ENCODE measurements at regions not wholly inside any gene's neighbourhood (a gene's known extent, or its start where the extent isn't known, plus 50 kb on each side); places are given as distances from the start of the nearest gene placed in this dataset.

GRCh38 chr21:15209224-15209623, 144.4 kb upstream of the NRIP1 start (continued):
- TF ChIP-seq ZNF462 (CRISPR knock-in tag; IDR thresholded peaks at IDR 0.05) (no peak), NANOG (IDR thresholded peaks at IDR 0.05; ENCODE audit: borderline replicate concordance) (no peak), CREB1 (CRISPR knock-in tag; IDR thresholded peaks at IDR 0.05; ENCODE audit: low read depth) (no peak), JUNB (IDR thresholded peaks at IDR 0.05; ENCODE audit: unreplicated experiment) (no peak), EZH2phosphoT487 (IDR thresholded peaks at IDR 0.05; ENCODE audit: unreplicated experiment) (no peak), ZNF331 (CRISPR knock-in tag; IDR thresholded peaks at IDR 0.05; ENCODE audit: low read depth) (no peak), ZNF114 (CRISPR knock-in tag; IDR thresholded peaks at IDR 0.05) (no peak)

- no peak overlapping the region for H3K4me3 Mint-ChIP-seq
- Histone ChIP-seq H2AFZ (peak overlapping the region; percentile 20; the same call in 1 of the 2 replicates), H3K4me3 (no peak overlapping the region), H3F3A (replicated peaks; ENCODE audit: low read depth) (no peaks in the 10 kb centered on the region), H3K4me2 (no peak overlapping the region), H3K4me1 (ENCODE audit: insufficient read depth) (no peaks in the 10 kb centered on the region), H3K27me3 (ENCODE audit: insufficient read depth) (no peaks in the 10 kb centered on the region), H3K9me2 (ENCODE audit: insufficient read depth) (no peaks in the 10 kb centered on the region), H3K79me2 (replicated peaks; ENCODE audit: insufficient read depth) (no peaks in the 10 kb centered on the region), H4K20me1 (replicated peaks; ENCODE audit: insufficient read depth) (no peaks in the 10 kb centered on the region), H3K27ac (ENCODE audit: low read depth) (no peak overlapping the region), H3K36me3 (ENCODE audit: insufficient read depth) (no peaks in the 10 kb centered on the region)
- no peak for DNase-seq (ENCODE audit: low spot score)
- ATAC-seq = peak; percentile 55
- no peaks in the 10 kb centered on the region for H3K9me3 Mint-ChIP-seq
- H3K4me1 Mint-ChIP-seq = peaks cover 18% of the 10 kb centered on the region; the same call in 2 of the 3 replicates
- H3K27me3 Mint-ChIP-seq (ENCODE audit: insufficient read depth, low read depth, poor library complexity) = peaks cover 3% of the 10 kb centered on the region
- no peaks in the 10 kb centered on the region for H3K36me3 Mint-ChIP-seq (ENCODE audit: low read depth)
- no peak overlapping the region; the same call in 1 of the 2 replicates for H3K27ac Mint-ChIP-seq
- TF ChIP-seq EZH2 (IDR thresholded peaks at IDR 0.05; ENCODE audit: low read depth, unreplicated experiment) (no peak), JUNB (IDR thresholded peaks at IDR 0.05; ENCODE audit: unreplicated experiment) (no peak), ZNF462 (CRISPR knock-in tag; IDR thresholded peaks at IDR 0.05) (no peak), ZNF331 (CRISPR knock-in tag; IDR thresholded peaks at IDR 0.05; ENCODE audit: low read depth) (no peak)
These were observed 145.5 kb upstream of the NRIP1 start for GRCh38 chr21:15210235-15210678.

All from GM23338 (cell line).